Lower leg skin (tissue), 4 donors: ENCODE measurements at regions not wholly inside any gene's neighbourhood (a gene's known extent, or its start where the extent isn't known, plus 50 kb on each side); places are given as distances from the start of the nearest gene placed in this dataset.

Experiments
- DNase-seq, 2 donors: peaks; one replicate each; pipeline ENCODE4 v3.0.0-alpha.2; 2019; ENCODE audit warnings: low spot score in 2 of 2
- H3K4me3 ChIP-seq: fragments of 200-600 bp; sonication (generic); 2 replicates; pipeline ENCODE4 v1.5.1; 2017; ENCODE audit warnings: mild to moderate bottlenecking, low read depth; ENCODE audit not compliant: poor library complexity, severe bottlenecking
- POLR2A ChIP-seq, 2 donors: fragments of 450-650 bp; IDR thresholded peaks; one replicate each; pipeline ENCODE4 v1.6.1; 2016 to 2017; ENCODE audit warnings: antibody characterized with exemption in 2 of 2, mild to moderate bottlenecking in 1 of 2, moderate library complexity in 1 of 2
- WGBS, 2 donors: methylation state at CpG; one replicate each; pipeline ENCODE4 v1.1.5; 2018; 5-methylcytosine and 5-hydroxymethylcytosine counted together
- intact Hi-C: fragments of 100-400 bp; cut with DNase I; formaldehyde crosslinking; loops from one replicate; pipeline ENCODE4 v1.15.0; 2023; ENCODE audit warnings: low total_unique reads
- TF ChIP-seq, protein P1 (sequence below), 3 donors: fragments of 450-650 bp; IDR thresholded peaks; one replicate each; pipeline ENCODE4 v1.5.1; 2016; ENCODE audit warnings: antibody characterized with exemption in 3 of 3, mild to moderate bottlenecking in 3 of 3, moderate library complexity in 2 of 3

DNA sequence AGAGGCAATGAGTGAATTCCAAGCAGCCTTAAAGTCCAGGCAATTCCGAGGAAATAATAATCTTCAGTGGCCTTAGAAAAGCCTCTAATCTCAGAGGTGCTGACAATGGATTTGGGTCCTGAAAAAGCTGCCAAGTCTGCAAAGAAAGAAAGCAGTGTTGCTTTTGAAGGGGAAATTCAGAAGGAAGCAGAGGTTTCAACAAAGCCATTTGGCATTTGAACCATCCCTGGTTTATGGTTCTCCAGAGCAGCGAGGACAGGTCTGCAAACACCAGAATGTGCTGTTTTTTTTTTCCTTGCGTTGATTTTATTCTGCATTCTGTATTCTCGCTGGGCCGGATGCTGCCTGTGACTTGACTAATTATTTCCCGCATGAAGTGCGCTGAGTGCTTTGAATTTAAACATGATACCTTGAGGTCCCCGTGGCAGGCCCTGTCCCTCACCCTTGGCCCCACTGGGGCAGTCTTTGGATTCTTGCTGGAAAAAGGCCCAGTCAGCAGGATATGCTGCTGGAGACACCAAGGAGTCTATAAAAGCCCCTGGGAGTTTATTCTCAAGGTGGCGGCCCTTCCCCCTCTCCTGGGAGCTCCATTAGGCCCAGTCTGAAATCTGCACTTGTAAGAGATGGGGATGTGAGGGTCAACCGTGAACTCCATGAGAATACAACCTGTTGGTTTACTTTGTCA is 338.3 kb downstream of the HAPSTR1 start:
- intact Hi-C loops: no loop called here

DNA sequence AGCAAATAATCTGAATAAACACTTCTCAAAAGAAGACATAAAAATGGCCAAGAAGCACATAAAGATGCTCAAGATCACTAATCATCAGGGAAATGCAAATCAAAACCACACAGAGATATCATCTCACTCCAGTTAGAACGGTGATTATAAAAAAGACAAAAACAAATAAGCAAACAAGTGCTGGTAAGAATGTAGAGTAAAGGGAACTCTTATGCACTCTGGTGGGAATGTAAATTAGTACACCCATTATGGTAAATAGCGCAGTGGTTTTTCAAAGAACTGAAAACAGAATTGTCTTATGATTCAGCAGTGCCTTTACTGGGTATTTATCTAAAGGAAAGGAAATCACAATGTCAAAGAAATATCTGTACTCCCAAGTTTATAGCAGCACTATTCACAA is 343.2 kb downstream of the HAPSTR1 start:
- WGBS, 2 donors: 57 to 67% methylated on average over 2 of the region's 2 CpGs
- no peak for DNase-seq
- intact Hi-C loops: no loop called here
- TF ChIP-seq, protein P1, sequence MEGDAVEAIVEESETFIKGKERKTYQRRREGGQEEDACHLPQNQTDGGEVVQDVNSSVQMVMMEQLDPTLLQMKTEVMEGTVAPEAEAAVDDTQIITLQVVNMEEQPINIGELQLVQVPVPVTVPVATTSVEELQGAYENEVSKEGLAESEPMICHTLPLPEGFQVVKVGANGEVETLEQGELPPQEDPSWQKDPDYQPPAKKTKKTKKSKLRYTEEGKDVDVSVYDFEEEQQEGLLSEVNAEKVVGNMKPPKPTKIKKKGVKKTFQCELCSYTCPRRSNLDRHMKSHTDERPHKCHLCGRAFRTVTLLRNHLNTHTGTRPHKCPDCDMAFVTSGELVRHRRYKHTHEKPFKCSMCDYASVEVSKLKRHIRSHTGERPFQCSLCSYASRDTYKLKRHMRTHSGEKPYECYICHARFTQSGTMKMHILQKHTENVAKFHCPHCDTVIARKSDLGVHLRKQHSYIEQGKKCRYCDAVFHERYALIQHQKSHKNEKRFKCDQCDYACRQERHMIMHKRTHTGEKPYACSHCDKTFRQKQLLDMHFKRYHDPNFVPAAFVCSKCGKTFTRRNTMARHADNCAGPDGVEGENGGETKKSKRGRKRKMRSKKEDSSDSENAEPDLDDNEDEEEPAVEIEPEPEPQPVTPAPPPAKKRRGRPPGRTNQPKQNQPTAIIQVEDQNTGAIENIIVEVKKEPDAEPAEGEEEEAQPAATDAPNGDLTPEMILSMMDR (IDR thresholded peaks at IDR 0.05): no peak
- TF ChIP-seq POLR2A (IDR thresholded peaks at IDR 0.05): no peak
- H3K4me3 ChIP-seq: no peak overlapping the region

More for the DNA sequence above, 338.3 kb downstream of the HAPSTR1 start:
- DNase-seq: no peak
- H3K4me3 ChIP-seq: no peak overlapping the region
- WGBS, 2 donors: 81 to 83% methylated on average over 10 of the region's 10 CpGs
- TF ChIP-seq, protein P1 (IDR thresholded peaks at IDR 0.05): no peak
- no peak for TF ChIP-seq POLR2A (IDR thresholded peaks at IDR 0.05)

DNA sequence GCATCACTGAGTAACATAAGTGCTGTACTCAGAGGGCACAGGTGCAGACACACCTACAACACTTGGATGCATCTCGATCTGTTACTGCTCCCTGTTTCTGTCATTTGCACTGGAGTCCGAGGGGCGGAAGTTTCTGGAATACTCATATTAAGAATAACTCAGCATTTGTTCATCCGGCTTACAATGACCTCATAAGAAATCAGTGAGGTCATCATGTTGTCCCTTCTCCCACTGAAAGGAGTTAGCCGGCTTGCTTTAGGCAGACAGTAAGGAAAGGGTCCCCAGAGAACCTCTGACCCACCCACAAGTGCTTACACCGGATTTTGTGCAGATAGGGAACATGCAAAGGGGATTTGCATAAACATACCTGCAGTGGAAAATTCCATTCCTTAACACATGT is 344.7 kb downstream of the HAPSTR1 start:
- intact Hi-C loops: no loop called here
- no peak overlapping the region for H3K4me3 ChIP-seq
- DNase-seq: no peak
- 88 to 89% methylated on average over 6 of the region's 6 CpGs for WGBS, 2 donors
- no peak for TF ChIP-seq POLR2A (IDR thresholded peaks at IDR 0.05)

DNA sequence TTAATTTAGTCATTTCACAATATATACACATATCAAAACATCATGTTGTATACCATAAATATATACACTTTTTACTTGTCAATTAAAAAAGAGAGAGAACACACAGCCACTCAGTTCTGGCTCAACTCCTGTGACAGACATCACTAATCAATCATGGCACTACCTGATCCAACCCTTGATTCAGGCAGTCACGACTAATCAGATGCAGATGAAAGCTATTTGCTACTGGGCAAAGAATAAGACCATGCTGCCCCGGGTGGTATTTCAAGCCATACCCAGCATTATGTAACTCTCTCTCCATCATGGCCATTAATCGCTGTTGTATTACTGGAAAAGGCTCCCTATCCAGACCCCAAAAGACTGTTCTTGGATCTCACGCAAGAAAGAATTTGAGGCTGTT is 345.7 kb downstream of the HAPSTR1 start:
- intact Hi-C loops: no loop called here

DNA sequence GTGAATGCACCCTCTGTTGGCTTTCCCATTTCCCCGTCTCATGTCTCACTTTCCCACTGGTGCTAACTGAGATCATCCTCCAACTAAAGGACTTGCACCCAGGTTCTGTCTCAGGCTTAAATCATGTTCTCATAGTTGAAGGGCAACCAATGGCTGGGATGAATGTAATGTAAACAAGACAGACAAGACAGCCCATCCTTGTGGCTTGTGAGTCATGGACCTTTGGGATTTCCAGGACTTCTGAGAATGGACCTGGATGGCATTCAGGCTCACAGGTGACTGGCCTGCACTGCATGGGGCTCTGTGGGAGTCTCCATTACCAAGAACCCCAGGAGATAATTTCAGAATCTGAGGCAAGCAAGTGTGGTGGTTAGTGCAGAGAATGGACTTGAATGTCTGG is 347.5 kb downstream of the HAPSTR1 start:
- TF ChIP-seq, protein P1 (IDR thresholded peaks at IDR 0.05): no peak
- TF ChIP-seq POLR2A (IDR thresholded peaks at IDR 0.05): no peak
- WGBS, 2 donors: 85 to 92% methylated on average over 1 of the region's 1 CpG
- no peak for DNase-seq
- intact Hi-C loops: no loop called here
- H3K4me3 ChIP-seq: no peak overlapping the region

More for the DNA sequence above, 345.7 kb downstream of the HAPSTR1 start:
- no peak overlapping the region for H3K4me3 ChIP-seq
- no peak for TF ChIP-seq POLR2A (IDR thresholded peaks at IDR 0.05)
- TF ChIP-seq, protein P1 (IDR thresholded peaks at IDR 0.05): no peak
- no peak for DNase-seq
- 83 to 88% methylated on average over 4 of the region's 4 CpGs for WGBS, 2 donors

DNA sequence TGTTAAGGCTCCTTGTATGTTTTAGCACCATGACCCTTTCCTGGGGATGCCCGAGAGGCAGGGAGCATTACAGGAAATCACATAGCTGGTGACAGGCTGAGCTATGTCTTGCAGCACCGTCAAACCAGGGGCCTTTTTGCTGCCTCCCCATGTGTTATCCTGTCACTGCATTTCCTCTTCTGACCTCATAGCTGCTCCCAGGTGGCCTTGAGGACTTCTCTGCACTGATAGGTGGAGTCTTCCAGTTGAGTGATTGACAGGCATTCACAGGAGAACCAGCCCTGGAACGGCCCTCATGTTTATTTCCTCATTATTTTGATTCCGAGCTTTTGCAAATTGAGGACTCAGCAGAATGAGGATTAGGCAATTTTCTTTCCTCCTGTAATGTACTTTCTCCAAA is 349.6 kb downstream of the HAPSTR1 start:
- 13 to 15% methylated on average over 4 of the region's 4 CpGs for WGBS, 2 donors
- intact Hi-C loops: no loop called here
- no peak for TF ChIP-seq POLR2A (IDR thresholded peaks at IDR 0.05)
- TF ChIP-seq, protein P1 (IDR thresholded peaks at IDR 0.05): no peak
- DNase-seq: no peak
- no peak overlapping the region for H3K4me3 ChIP-seq
